Activated CD8-positive, alpha-beta memory T cell treated with anti-CD3 and anti-CD28 coated beads for 36 hours (primary cell): ENCODE measurements at regions not wholly inside any gene's neighbourhood (a gene's known extent, or its start where the extent isn't known, plus 50 kb on each side); places are given as distances from the start of the nearest gene placed in this dataset.
"Not testable (repeated sequence)": the region's sequence is repeated elsewhere in the genome, so short reads cannot be mapped to it uniquely, and the experiment has no call there.

ENCODE experiments used
- CTCF ChIA-PET: fragments of 350-600 bp; sonication (Branson Sonifier 250); formaldehyde crosslinking; loops from one replicate; lab custom pipeline; 2021; ENCODE audit warnings: antibody characterized with exemption; lab: Charles Lee
- POLR2A ChIA-PET: fragments of 350-600 bp; sonication (Branson Sonifier 250); formaldehyde crosslinking; loops from one replicate; lab custom pipeline; 2021; ENCODE audit warnings: antibody characterized with exemption; lab: Charles Lee

DNA sequence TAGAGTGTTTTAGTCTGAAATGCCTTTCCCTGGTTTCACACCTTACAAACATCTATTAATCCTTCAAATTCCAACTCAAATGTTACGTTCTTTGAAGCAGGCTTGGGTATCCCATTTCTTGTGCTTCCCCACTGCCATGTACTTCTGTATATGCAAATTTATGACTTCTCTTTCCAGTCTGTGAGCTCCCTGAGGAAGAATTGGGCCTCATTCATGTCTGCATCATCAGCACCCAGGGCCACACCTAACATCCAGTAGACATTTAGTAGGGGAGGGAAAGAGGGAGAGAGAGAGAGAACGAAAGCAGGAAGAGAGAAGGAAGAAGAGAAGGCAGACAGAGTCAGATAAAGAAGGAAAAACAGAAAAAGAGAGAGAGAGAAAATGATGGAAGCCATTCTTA lies 53.3 kb upstream of the KY start:
- CTCF ChIA-PET = no interaction called here

DNA sequence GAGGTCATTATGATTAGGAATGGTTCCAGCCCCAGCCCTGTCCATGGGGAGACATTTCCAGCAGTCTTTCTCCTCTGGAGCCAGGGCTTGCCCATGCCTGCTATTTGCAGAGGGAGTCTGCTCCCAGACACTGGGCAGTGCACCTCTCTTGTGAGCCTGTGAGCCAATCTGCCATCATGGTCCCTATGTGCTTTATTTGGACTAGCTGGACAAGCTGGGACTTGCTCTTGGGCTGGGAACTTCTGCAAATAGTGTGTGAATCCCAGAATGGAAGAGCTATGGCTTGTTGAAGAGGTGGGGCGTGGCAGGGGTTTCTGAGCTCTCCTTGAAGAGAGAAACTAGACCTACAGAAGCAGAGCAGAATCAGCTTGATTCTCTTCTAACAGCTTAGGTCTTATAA lies 53.7 kb upstream of the KY start:
- POLR2A ChIA-PET = no interaction called here
- CTCF ChIA-PET = no interaction called here

More for the DNA sequence above, 53.3 kb upstream of the KY start:
- POLR2A ChIA-PET = no interaction called here

- CTCF ChIA-PET = no interaction called here
- POLR2A ChIA-PET = no interaction called here
Observed at GRCh38 chr3:134707908-134708597, 57.2 kb upstream of the KY start.

- ChIA-PET CTCF (no interaction called here), POLR2A (no interaction called here)
Observed at GRCh38 chr3:134708671-134709070, 57.8 kb upstream of the KY start.

DNA sequence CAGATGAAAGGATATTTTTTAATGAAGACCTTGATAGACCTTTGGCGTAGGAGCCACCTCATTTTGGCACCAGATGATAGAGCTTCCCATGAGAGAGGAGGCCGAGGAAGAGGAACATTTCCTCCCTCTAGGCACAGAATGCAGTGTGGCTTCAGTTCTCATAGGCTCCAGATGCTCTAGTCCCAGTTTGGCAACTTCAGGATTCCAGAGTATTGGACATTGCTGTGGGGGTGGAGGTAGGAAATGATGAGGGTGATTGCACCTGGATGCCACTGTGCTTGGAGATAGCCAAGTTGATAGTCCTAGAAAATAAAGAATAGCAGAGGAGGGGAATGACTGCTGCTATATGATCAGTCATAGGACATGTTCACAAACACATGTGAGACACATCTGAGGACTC lies 58.3 kb upstream of the KY start:
- ChIA-PET CTCF (no interaction called here), POLR2A (no interaction called here)

GRCh38 chr3:134709561-134710312 lies 58.9 kb upstream of the KY start:
- CTCF ChIA-PET = no interaction called here
- POLR2A ChIA-PET = no interaction called here

GRCh38 chr3:134710313-134710680 lies 59.5 kb upstream of the KY start:
- ChIA-PET CTCF (no interaction called here), POLR2A (no interaction called here)

DNA sequence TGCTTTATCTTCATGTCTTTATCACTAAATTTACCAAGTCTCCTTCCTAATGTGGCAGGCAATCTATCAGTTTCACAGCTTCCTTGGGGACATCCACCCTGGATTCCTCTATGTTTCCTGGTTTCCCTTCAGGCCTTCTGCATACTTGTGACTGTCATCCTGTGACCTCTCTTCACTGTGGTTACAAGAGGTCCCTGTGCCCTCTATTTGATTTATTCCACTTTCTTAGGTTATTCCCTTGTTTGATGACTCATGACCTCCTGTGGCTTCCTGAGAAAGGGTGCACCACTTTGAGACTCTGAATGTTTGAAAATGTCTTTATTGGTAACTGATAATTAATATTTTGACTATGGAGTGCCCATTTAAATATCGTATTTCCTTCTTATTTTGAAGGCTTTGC lies 60.5 kb upstream of the KY start:
- ChIA-PET POLR2A (no interaction called here), CTCF (interaction anchor here (0.7 kb wide), 1 partner anchor 730 kb away, joined by 4 read pairs; no protein-coding TSS in a partner anchor)

GRCh38 chr3:134713671-134714070 lies 62.8 kb upstream of the KY start:
- CTCF ChIA-PET = no interaction called here

DNA sequence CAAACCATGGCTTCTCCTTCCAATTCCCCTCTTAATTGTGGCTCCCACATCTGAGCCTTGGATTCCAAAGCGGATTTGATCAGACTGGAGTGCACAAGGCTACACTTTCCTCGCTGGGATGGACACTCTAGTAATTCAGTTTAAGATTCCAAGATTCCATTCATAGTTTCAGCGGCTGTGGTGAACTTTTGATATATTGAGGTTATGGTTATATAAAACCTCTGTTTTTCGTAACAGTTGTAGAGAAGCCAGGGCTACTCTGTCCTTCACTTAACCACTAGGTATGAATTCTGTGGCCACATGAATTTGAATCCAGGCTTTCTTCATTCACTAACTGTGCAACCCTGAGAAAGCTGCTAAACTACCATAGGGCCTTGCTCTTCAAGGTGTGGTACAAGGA lies 67.9 kb upstream of the KY start:
- ChIA-PET CTCF (no interaction called here), POLR2A (no interaction called here)

More at GRCh38 chr3:134713671-134714070, 62.8 kb upstream of the KY start:
- POLR2A ChIA-PET = no interaction called here

GRCh38 chr3:134721214-134721613 lies 70.4 kb upstream of the KY start:
- ChIA-PET POLR2A (no interaction called here), CTCF (no interaction called here)

GRCh38 chr3:134722969-134723368 lies 72.1 kb upstream of the EPHB1 start:
- CTCF ChIA-PET = no interaction called here
- POLR2A ChIA-PET = no interaction called here

DNA sequence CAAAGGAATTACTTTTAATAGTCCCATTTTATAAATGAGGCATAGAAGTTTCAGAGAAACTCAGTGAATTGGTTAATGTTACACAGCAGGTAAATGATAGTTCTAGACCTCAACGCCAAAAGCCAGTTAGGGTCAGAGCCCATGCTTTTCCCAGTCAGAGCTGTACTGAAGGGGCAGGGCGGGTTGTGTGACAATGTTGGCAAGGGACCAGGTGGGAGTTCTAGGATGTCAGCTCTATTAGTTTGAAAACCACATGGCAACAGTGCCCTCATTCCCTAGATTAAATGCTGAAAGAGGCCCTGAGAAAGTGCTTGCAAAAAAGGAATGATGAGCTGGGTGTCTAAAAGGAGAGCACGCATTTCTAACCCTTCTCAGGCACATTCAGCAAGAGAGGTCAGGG lies 65.4 kb upstream of the EPHB1 start:
- POLR2A ChIA-PET = no interaction called here
- CTCF ChIA-PET = no interaction called here

GRCh38 chr3:134737516-134737915 lies 57.5 kb upstream of the EPHB1 start:
- ChIA-PET POLR2A (no interaction called here), CTCF (no interaction called here)

DNA sequence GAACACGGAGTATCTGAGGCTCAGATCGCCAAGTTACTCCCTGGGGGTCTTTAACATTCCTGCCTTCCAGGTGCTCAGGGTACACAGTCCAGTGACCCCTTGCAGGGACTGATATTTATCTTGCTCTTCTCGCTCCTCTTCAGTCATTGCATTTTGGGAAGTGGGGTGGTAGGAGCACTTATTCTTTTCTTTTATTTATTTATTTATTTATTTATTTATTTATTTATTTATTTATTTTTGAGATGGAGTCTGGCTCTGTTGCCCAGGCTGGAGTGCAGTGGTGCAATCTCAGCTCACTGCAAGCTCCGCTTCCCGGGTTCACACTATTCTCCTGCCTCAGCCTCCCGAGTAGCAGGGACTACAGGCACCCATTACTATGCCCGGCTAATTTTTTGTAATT lies 55.0 kb upstream of the EPHB1 start:
- POLR2A ChIA-PET, CTCF ChIA-PET: not testable (repeated sequence)

DNA sequence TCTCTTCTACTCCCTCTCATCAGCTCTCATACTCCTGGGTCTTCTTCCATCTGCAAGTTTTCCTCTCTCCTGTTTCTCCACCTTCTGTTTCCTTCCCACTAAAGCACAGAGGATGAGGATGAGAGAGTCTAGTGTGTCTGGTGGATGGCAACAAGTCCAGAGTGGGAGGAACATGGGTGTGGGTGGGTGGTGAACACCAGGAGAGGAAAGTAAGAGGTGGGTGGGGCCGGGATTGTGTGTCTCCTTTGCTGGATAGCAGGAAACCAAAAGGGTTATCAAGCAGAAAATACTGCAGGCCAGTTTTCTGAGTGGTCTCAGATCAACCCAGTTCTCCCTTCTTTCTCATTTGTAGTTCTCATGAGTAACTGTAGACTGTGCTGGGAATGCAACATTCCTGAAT lies 52.9 kb upstream of the EPHB1 start:
- CTCF ChIA-PET = no interaction called here
- POLR2A ChIA-PET = no interaction called here

DNA sequence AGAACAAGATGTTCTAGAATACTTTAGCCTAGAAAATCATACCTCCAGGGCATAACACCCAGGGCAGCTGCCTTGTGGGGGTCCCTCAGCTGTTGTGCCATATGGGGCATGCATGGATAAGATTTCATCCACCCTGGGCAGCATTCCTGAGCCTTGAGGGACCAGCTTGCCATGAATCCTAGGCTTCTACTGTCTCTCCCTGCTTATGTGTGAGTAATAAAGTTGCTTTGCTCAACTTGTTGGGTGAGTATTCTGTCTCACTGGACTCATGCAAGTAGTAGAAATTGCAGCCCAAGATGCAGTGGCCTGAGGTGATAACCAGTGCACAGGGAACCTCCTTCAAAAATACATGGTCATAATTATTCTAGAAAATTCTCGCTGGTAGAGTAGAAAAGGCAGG lies 52.1 kb upstream of the EPHB1 start:
- POLR2A ChIA-PET = no interaction called here

More for the DNA sequence above, 52.1 kb upstream of the EPHB1 start:
- CTCF ChIA-PET = no interaction called here
